Lung microvascular endothelial cell (primary cell): ENCODE measurements at regions not wholly inside any gene's neighbourhood (a gene's known extent, or its start where the extent isn't known, plus 50 kb on each side); places are given as distances from the start of the nearest gene placed in this dataset.
"Not testable (repeated sequence)": the region's sequence is repeated elsewhere in the genome, so short reads cannot be mapped to it uniquely, and the experiment has no call there.

Experiments used
- DNase-seq, 2 donors: peaks; one replicate each; pipeline versions ENCODE4 v3.0.0 to v3.0.0-alpha.2; 2010; ENCODE audit warnings: low read depth in 2 of 2

DNA sequence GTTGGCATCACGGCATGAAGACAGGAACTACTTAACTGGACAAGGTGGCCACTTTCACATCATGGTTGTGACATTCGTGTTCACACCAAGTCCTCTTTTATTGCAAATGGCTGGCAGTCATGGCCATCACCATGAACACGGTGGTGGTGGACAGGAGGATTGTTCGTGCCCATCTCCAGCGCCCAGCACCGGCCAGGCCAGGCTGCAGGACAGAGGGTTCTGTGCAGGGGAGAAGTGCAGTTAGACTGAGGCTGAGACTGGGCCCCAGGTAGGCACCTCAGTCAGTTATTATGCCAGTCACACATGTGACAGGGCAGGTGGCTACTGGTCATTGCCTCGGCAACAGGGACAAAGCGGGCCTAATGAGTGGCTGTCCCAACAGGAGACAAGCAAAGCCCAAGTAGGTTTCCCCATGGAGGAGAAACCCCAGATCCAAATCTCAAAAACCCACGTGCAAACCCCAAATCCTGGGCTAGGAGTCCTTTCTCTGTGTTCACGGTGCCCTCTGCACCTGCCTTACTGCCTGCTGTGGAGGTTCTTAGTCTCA lies 468.1 kb upstream of the MYT1L start:
- no peak for DNase-seq

DNA sequence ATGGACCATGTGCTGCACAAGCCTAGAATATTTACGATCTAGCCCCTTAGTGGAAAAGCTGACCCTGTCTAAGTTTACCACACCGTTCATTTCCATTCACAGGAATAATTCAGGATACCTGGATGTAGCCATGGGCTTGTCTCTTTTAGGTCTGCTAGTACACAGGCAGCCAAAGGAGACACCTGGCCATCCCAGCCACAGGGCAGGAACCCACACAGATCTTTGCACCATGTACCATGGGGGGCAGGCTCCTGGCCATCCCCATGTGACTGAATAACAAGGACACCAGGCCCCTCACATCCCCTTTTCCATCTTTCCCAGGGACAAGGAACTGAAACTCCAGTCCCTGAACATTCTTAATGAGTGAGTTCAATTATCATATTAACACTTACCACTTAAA lies 467.3 kb upstream of the MYT1L start:
- no peak for DNase-seq

DNA sequence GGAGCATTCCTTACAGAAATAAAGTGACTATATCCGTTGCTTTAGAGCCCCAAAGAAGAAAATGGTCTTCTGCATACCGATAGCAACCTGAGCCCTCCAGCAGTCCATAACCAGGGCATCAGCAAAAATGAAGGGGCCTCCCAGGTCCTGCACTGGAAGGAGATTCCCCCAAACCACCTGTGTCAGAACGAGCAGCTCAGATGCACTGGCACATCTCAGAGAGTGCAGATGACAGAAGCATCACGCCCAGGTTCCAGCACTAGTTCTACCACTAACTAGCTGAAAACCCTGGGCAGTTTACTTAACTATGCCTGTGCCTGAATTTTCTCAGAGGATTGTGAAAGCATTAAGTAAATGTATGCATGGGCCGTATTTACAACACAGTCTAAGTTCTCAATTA lies 466.7 kb upstream of the MYT1L start:
- DNase-seq, result no peak

DNA sequence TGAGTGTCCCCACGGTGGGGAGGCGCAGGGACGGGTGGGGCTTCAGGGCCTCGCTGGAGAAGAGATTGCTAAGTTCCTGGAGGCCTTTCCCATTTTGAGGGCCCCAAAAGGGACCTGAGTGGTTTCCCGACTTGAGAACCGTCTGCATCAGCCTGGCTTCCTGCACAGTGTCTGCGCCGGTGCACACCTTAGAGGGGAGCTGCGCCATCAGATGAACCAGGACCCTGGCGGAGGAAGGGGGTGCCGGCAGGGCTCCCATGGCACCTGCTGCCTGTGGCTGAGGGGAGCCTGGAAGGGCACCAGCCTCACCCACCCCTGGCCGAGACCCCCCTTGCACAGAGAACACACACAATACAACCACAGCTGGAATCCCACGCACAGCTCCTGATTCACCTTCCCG lies 465.1 kb upstream of the MYT1L start:
- no peak for DNase-seq

DNA sequence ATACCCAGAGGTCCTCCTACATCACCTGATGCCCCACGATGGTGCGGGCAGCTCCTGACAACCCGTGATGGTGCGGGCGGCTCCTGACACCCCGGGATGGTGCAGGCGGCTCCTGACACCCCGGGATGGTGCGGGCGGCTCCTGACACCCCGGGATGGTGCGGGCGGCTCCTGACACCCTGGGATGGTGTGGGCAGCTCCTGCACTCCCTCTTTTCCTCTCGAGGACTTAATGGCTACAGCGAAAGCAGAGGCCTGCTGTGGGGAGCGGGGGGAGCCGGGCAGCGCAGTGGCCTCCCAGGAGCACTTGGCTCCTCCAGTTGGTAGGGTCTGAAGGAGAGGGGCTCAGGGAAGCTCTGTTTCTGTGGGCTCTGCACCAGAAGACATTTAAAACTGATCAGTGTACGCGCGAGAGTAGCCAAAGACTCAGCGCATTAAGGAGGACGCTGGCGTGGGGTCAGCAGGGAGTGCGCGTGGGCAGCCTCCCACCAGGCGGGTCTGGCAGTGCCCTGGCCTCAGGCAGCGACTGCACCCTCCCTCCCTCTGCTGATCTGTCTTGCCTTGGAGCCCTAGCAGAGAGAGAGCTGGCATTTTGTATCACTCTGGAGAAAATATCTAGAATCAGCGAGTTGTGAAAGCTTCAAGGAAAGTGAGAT lies 464.5 kb upstream of the MYT1L start:
- no peak for DNase-seq

DNA sequence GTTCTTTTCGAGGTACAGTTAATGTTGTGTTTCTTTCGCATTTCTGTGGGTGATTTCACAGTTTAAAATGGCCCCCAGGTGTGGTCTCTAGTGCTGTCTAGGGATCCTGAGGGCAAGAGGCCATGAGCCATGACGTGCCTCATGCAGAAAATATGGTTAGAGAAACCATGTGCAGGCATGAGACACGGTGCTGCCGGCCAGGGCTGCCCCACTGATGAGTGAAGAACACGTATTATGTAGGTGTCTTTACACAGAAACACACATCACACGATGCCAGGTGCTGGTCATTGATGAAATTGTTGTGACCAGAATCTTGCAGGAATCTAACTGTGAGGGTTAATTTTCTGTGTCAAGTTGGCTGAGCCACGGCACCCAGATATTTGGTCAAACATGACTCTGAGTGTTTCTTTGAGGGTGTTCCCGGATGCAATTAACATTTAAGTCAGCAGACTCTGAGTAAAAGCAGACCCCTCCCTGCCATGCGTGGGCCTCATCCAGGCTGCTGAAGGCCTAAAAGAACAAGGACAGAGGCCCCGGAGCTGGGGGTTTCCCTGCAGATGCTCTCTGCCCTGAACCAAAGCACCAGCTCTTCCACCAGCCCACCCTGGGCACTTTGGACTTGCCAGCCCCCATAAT lies 463.0 kb upstream of the MYT1L start:
- DNase-seq, result no peak

DNA sequence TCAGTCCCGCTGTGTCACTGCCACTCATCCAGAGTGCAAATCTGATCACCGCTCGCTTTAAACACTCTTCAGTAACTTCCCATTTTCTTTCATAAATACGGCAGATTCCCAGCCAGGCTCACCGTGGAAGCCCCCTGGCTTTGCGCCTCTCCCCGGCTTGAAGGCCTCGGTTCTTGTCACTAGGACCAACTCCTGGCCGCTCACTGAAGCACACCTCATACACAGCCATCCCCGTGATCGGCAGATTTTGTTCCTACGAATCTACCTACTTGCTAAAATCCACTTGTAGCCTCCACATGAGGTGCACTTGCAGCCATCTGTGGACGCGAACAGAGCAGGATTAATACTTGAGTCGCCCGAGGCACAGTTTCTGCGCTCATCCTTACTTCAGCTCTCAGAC lies 462.4 kb upstream of the MYT1L start:
- DNase-seq, result no peak

DNA sequence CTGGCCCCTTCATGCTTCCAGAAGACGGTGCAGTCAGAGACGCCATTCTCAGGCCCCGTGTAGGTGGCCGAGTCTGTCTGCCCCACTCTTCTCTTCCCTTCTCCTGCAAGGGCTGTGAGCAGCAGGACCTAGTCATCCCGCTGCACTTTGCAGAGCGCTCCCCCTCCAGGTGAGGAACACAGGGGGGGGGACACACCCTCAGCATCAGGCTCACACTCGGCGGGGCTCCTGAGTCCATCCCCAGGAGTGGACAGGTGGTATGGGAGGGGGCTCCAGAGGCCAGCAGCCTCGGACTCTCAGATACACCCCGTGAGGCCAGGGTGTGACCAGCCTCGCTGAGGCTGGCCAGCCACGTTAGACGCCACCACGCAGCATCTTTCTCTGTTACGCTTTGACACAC lies 460.5 kb upstream of the MYT1L start:
- no peak for DNase-seq

DNA sequence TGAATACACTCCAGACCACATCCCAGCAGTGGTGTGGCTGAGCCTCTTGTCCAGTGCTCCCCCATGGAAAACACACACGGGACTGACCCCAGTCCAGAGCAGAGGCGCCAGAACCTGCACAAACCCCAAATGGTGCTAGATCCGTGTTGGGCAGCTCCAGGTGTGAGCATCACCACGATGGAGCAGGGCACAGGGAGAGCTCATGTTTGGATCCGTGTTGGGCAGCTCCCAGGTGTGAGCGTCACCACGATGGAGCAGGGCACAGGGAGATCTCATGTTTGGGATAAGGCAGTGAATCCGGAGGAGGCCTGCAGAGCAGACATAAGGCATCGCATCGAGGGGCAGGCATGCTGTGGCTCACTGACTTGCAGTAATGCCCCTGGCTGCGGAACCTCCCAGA lies 460.0 kb upstream of the MYT1L start:
- DNase-seq, result no peak

DNA sequence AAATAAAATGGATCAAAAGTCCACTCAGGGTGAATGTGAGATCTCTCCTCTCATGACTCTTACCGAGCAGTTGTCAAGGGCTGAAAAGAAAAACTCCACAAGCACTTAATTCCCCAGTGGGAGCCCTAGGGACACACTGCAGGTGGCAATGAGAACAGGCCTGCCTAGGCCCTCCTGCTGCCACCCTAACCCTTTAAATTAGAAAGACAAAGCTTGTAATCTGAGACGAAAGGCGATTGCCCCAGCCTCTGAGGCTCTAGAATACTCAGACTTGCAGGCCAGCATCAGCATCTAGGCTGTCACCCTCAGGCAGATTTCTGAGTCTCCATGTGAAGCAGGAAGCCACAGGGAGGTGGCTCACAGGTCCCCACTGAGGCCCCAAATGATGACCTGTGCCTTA lies 457.0 kb upstream of the MYT1L start:
- no peak for DNase-seq

DNA sequence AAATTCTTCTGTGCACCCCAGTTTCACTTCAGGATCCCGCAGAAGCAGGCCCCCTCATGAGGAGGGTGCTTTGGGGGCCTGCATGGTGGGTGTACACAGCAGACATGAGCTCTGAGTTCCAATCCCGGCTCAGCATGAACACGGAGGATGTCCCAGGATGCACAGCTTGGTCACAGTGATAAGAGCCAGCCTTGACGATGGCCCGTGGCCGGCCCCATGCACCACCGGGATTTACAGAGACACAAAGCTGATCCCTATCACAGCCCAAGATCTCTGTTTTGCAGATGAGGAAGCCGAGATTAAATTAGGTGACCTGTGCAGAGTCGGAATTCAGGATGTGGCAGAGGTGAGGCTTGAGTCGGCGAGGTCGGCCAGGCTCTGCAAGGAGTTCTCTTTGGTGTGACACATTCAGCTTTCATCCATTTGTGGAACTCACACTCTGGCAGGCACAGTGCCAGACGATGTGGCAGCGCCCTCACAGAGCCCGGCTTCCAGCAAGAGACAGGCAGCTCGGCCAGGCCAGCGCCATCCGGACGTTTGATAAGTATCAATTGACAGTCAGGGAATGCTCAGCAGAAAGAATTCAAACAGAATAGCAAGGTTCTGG lies 456.3 kb upstream of the MYT1L start:
- no peak for DNase-seq

DNA sequence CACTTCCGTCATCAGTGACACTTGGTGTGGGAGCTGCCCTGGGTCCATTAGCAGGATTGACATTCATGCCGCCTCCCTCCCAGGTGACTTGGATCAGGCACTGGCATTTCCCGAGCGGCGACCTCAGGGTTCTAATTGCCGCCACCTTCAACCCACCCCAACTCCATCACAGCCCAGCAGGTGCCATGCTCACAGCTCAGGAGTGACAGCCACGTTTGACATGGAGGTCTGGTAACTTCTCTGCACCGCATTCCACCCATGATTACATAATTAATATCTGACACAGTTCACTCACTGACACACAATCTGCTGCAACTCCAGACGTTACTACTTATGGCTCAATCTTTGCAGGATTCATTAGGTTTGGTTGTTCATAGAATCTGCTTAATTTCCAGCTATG lies 450.9 kb upstream of the MYT1L start:
- no peak for DNase-seq

DNA sequence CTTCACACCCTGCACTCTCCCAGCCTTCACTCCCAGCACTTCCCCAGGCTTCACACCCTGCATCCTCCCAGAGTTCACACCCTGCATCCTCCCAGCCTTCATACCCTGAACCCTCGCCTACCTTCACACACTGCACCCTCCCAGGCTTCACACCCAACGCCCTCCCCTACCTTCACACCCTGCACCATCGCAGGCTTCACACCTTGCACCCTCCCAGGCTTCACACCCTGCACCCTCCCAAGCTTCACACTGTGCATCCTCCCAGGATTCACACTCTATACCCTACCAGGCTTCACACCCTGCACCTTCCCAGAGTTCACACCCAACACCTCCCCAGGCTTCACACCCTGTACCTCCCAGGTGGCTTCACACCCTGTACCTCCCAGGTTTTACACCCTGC lies 448.7 kb upstream of the MYT1L start:
- DNase-seq, result no peak

DNA sequence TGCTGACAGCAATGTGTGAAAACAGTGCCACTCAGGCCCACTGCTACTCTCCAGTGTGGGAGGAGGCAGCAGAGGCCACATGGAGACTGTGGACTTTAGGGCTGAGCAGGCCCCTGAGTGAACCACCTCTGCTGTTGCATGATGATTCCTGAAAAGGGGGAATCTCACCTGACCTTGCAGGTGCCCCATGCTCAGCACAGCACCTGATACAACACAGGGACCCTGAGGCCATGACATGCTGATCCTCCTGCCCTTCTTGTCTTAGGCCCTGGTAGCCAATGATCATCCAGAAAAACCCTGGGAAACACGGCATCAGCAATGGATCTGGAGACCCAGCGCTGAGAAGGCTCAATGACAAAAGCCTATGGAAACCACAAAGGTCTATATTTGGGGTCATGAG lies 446.8 kb upstream of the MYT1L start:
- DNase-seq, result no peak

DNA sequence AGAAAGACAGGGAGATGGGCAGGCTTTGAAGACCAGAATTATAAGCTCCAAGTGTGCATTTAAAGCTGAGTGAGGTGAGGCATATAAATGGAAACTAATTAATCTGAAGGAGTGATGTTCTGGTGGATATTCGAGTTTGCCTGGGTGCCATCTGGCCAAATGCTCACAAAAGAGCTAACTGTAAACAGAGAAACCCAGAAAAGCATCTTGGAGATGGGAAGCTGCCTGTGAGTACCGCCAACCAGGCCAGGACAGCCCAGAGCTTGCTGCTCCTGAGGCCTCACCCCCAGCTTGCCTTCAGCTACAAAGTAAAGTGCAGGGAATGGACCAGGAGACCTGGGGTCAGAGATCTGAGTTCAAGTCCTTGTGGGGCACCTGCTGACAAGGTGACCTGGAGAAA lies 446.1 kb upstream of the MYT1L start:
- DNase-seq, result no peak

DNA sequence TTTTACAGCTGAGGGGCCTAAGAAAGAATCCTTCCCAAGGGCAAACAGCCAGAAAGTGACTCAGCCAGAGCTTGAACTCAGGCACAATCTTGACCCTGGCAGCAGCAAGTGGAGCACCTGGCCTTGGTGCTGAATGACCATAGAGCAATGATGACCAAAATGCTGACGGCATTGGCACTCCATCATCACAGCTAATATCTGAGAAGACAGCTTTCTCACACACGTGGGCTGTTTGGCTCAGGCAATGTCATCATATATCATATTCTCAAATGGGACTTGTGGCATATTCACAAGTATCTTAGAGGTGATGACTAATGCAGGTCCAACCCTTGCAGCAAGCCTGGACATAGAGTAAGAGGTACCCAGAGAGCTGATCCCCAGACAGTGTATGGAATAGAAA lies 443.9 kb upstream of the MYT1L start:
- DNase-seq, result no peak

DNA sequence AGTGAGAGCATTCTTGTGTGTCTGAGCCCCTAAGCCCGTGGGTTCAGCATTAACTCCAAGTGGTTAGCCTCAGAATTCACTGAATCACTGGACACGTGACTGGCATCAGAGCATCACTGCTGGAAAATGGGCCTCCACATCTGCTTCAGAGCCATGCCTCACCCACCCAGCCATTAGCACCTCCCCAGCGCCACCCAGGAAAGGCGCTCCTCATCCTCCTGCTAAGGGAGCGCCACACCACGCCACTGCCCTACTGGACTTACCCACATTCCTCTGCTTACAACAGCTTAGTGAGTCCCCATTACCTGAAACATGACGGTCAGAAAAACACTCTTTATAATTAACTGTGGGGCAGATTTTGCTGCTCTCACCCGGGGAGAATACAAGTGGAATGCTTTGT lies 442.6 kb upstream of the MYT1L start:
- no peak for DNase-seq

DNA sequence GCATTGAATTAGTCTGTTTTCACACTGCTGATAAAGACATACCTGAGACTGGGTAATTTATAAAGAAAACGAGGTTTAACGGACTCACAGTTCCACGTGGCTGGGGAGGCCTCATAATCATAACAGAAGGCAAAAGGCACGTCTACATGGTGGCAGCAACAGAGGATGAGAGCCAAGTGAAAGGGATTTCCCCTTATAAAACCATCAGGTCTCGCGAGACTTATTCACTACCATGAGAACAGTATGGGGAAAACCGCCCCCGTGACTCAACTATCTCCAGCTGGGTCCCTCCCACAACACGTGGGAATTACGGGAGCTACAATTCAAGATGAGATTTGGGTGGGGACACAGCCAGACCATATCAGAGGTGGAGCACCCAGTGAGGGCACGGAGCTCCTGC lies 442.0 kb upstream of the MYT1L start:
- not testable (repeated sequence) for DNase-seq

DNA sequence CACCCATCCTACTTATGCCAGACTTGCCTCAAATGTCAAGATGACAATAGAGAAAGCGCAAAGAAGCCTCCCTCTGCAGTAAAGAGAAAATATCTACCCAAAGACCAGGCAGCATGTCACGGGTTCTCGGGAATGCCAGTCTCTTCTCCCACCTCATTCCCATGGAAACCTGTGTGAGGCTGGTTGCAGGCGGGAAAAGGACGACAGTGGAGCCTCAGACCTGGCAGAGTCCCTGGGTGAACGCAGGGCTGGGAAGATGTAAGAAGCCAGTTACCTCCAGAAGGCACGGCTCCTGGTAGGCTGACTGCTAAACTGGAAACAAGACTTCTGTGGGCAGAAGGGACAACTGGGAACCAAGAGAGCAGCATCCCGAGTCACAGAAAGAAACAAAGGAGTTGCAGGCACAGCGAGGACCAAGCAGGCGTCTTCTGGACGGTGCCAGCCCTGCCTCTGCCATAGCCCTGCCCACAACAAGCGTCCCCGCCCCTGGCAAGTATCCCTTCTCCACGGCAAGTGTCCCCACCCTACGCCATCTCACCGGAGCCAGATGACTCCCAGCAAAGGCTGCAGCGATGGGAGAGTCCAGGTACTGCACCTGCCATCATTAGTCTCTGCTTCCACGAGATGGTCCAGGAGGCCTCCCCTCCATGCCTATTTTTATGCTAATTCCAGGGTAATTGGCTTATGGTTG lies 440.8 kb upstream of the MYT1L start:
- DNase-seq, result no peak

DNA sequence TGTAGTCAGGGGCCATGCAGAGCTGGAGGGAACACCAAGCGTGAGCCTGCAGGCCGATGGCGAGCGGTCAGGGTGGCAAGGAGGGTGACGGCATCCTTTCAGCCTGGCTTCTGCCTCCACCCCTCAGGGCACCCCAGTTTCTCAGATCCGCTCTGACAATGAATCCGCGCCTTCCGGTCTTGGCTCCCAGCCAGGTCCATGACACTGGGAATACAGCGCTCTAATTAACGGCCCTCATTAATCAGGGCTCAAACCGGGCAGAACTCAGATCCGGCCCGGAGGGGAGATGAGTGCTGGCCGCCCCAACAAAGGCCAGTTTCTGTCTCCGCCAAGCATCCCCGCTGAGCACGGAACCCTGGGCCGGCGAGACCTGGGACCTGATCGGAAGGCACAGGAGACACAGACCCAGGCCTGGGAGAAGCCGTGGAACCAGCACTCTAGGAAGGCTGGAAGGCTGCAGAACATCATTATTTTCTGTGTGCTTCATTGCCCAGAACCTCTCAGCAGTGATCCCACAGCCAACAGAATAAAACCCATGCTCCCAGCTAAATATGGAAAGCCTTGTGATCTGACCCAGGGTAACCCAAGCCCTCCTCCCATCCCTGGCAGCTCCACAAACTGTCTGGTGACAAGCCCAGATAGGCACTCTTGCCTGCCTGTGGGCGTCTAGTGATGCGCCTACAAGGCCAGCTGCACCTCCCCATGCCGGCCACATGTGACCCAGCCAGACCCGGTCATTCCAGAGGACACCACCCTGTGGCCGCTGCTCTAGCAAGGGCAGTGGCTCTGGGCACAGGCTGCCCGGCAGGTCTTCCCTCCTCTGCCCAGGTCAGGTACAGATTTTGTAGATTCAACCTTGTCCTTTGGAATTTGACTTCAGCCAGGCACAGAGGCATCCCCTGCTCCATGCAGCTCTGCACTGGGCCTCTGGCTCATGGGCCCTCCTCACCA lies 438.7 kb upstream of the MYT1L start:
- DNase-seq, result no peak

DNA sequence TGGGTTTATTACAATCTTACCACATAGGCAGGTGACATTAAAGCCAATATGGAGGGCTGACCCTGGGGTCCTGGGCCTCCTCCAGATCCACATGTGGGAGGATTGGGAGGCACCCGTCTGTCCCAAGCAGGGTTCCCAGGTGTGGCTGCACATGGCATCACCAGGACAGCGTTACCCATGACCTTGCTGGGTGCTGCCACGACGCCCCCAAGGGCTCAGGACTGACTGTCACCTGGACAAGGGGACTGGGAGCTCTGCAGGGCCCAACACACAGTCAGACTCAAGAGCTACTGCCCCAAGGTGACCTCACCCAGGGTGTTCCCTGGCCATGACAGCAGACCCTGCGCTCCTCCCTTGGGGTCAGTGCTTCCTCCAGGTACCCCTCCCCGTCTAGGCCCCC lies 437.4 kb upstream of the MYT1L start:
- DNase-seq, result no peak
